ENCODE measurements at regions not wholly inside any gene's neighbourhood (a gene's known extent, or its start where the extent isn't known, plus 50 kb on each side); places are given as distances from the start of the nearest gene placed in this dataset.
"Not testable (repeated sequence)": the region's sequence is repeated elsewhere in the genome, so short reads cannot be mapped to it uniquely, and the experiment has no call there.

GRCh38 chr11:37483761-37484160 is 885.7 kb upstream of the RAG2 start:
- no peak for DNase-seq

- DNase-seq, result no peak
Observed at GRCh38 chr11:37474889-37475288, 876.9 kb upstream of the RAG2 start.

GRCh38 chr11:37468344-37468743 is 870.3 kb upstream of the RAG2 start:
- no peak for DNase-seq

- no peak for DNase-seq
Observed at GRCh38 chr11:37465221-37465620, 867.2 kb upstream of the RAG2 start.

GRCh38 chr11:37459456-37459855 is 861.4 kb upstream of the RAG2 start:
- DNase-seq, result no peak

GRCh38 chr11:37456746-37457145 is 858.7 kb upstream of the RAG2 start:
- no peak for DNase-seq

- DNase-seq, result no peak
Observed at GRCh38 chr11:37451903-37452302, 853.9 kb upstream of the RAG2 start.

- no peak for DNase-seq
Observed at GRCh38 chr11:37450613-37451012, 852.6 kb upstream of the RAG2 start.

- no peak for DNase-seq
Observed at GRCh38 chr11:37449146-37449545, 851.1 kb upstream of the RAG2 start.

- DNase-seq, result no peak
Observed at GRCh38 chr11:37442576-37442975, 844.5 kb upstream of the RAG2 start.

GRCh38 chr11:37431633-37432230 is 833.7 kb upstream of the RAG2 start:
- DNase-seq, result not testable (repeated sequence)

GRCh38 chr11:37430966-37431632 is 833.1 kb upstream of the RAG2 start:
- not testable (repeated sequence) for DNase-seq

GRCh38 chr11:37422511-37422910 is 824.5 kb upstream of the RAG2 start:
- no peak for DNase-seq

GRCh38 chr11:37411289-37411688 is 813.3 kb upstream of the RAG2 start:
- no peak for DNase-seq

GRCh38 chr11:37409124-37409523 is 811.1 kb upstream of the RAG2 start:
- DNase-seq, result no peak

- DNase-seq, result no peak
Observed at GRCh38 chr11:37407461-37407860, 809.4 kb upstream of the RAG2 start.

- DNase-seq, result no peak
Observed at GRCh38 chr11:37406651-37407050, 808.6 kb upstream of the RAG2 start.

GRCh38 chr11:37404231-37404630 is 806.2 kb upstream of the RAG2 start:
- DNase-seq, result no peak

- DNase-seq, result no peak
Observed at GRCh38 chr11:37402663-37403062, 804.6 kb upstream of the RAG2 start.

- no peak for DNase-seq
Observed at GRCh38 chr11:37394236-37394870, 796.3 kb upstream of the RAG2 start.

- DNase-seq, result no peak
Observed at GRCh38 chr11:37391615-37392014, 793.6 kb upstream of the RAG2 start.

- no peak for DNase-seq
Observed at GRCh38 chr11:37390576-37391083, 792.6 kb upstream of the RAG2 start.

- DNase-seq, result no peak
Observed at GRCh38 chr11:37378958-37379357, 780.9 kb upstream of the RAG2 start.

- DNase-seq, result no peak
Observed at GRCh38 chr11:37372667-37373066, 774.6 kb upstream of the RAG2 start.

Data from T-helper 1 cell (primary cell).